GM12878 (cell line): ENCODE measurements at regions not wholly inside any gene's neighbourhood (a gene's known extent, or its start where the extent isn't known, plus 50 kb on each side); places are given as distances from the start of the nearest gene placed in this dataset.

Experiments
- ATAC-seq: fragments of 200-7000 bp; cut with Tn5 transposase; 3 replicates; pipeline ENCODE4 v1.9.1; 2020; ENCODE audit warnings: mild to moderate bottlenecking, moderate library complexity
- BruUV-seq: library from RNA; stranded (reverse); fragments of 400-500 nt; replicated peaks from 2 replicates; lab custom pipeline; 2021; lab: Mats Ljungman, UMichigan
- CTCF ChIA-PET: fragments of 300-600 bp; sonication (Branson Sonifier 250); formaldehyde crosslinking; extraction: SDS; loops from one replicate; lab custom pipeline; 2021; ENCODE audit warnings: inconsistent platforms; lab: Yijun Ruan, JAX
- POLR2A ChIA-PET: fragments of 350-600 bp; formaldehyde crosslinking; extraction: SDS; loops from one replicate; lab custom pipeline; 2021; ENCODE audit warnings: inconsistent platforms; lab: Charles Lee
- RAD21 ChIA-PET: fragments of 300-600 bp; sonication (Branson Sonifier 250); formaldehyde crosslinking; loops from one replicate; lab custom pipeline; 2023; ENCODE audit warnings: antibody characterized with exemption; ENCODE audit not compliant: unreplicated experiment; lab: Charles Lee
- SMC1A ChIA-PET: fragments of 300-600 bp; sonication (Branson Sonifier 250); formaldehyde crosslinking; loops from one replicate; lab custom pipeline; 2023; ENCODE audit not compliant: unreplicated experiment, uncharacterized antibody; lab: Charles Lee
- DNase-seq: peaks from one replicate; pipeline ENCODE4 v3.0.0-alpha.2; 2011; ENCODE audit warnings: low read depth, low spot score
- FAIRE-seq: peaks from 3 replicates; lab custom pipeline; 2011; peaks lifted over from hg19 to GRCh38; lab: Jason Lieb, UNC
- H2AFZ ChIP-seq: 2 replicates; pipeline ENCODE4 v1.6.0; 2011; ENCODE audit warnings: low read depth, low read length, control low read depth; ENCODE audit not compliant: control insufficient read depth
- H3K27ac ChIP-seq: 2 replicates; pipeline ENCODE4 v1.5.1; 2011; ENCODE audit warnings: control low read depth; ENCODE audit not compliant: control insufficient read depth, insufficient read depth
- H3K27me3 ChIP-seq, 2 experiments: replicated peaks in 1 of 2; 2 replicates each; pipeline versions ENCODE4 v1.6.0 to v1.6.1; 2011; ENCODE audit warnings: low read length in 1 of 2; ENCODE audit not compliant: control insufficient read depth in 2 of 2, insufficient read depth in 2 of 2
- H3K36me3 ChIP-seq, 2 experiments: 2 replicates each; pipeline ENCODE4 v1.5.1; 2011; ENCODE audit warnings: low read length in 1 of 2; ENCODE audit not compliant: control insufficient read depth in 2 of 2, insufficient read depth in 2 of 2
- H3K4me1 ChIP-seq: 2 replicates; pipeline ENCODE4 v1.6.1; 2011; ENCODE audit warnings: mild to moderate bottlenecking, low read length, moderate library complexity, mixed read lengths; ENCODE audit not compliant: control insufficient read depth, insufficient read depth
- H3K4me2 ChIP-seq: 2 replicates; pipeline ENCODE4 v1.6.0; 2011; ENCODE audit warnings: control low read depth; ENCODE audit not compliant: control insufficient read depth, insufficient read depth
- H3K4me3 ChIP-seq: fragments of 200-600 bp; sonication (generic); 2 replicates; pipeline ENCODE4 v1.5.1; 2016
- H3K79me2 ChIP-seq: 2 replicates; pipeline ENCODE4 v1.6.0; 2011; ENCODE audit warnings: low read length; ENCODE audit not compliant: control insufficient read depth, insufficient read depth
- H3K9ac ChIP-seq: 2 replicates; pipeline ENCODE4 v1.8.0; 2011; ENCODE audit warnings: low read length, control low read depth, mixed read lengths; ENCODE audit not compliant: control insufficient read depth, insufficient read depth
- H3K9me3 ChIP-seq: replicated peaks from 3 replicates; pipeline ENCODE4 v1.5.1; 2011; ENCODE audit warnings: mild to moderate bottlenecking, low read length; ENCODE audit not compliant: control insufficient read depth, insufficient read depth
- H4K20me1 ChIP-seq: 2 replicates; pipeline ENCODE4 v1.6.0; 2011; ENCODE audit not compliant: control insufficient read depth, insufficient read depth
- KLF5 ChIP-seq: fragments of 450-650 bp; IDR thresholded peaks from 2 replicates; pipeline ENCODE4 v1.6.1; 2014; ENCODE audit warnings: mild to moderate bottlenecking; ENCODE audit not compliant: partially characterized antibody
- RB1 ChIP-seq: fragments of 450-650 bp; formaldehyde crosslinking; IDR thresholded peaks from 2 replicates; pipeline ENCODE4 v1.6.1; 2017; ENCODE audit warnings: mild to moderate bottlenecking, borderline replicate concordance
- SREBF2 ChIP-seq: IDR thresholded peaks from 2 replicates; pipeline ENCODE4 v1.6.1; 2012; ENCODE audit warnings: mild to moderate bottlenecking, low read length
- ZBED1 ChIP-seq: IDR thresholded peaks from 2 replicates; pipeline ENCODE4 v1.6.1; 2016; ENCODE audit warnings: borderline replicate concordance
- WGBS: methylation state at CpG from one replicate; pipeline ENCODE4 v1.1.6; 2016; ENCODE audit warnings: low lambda C conversion rate; ENCODE audit not compliant: insufficient replicate concordance, insufficient coverage; ENCODE audit errors: missing lambda C conversion rate; 5-methylcytosine and 5-hydroxymethylcytosine counted together
- in situ Hi-C: fragments of 300-500 bp; cut with MboI; formaldehyde crosslinking; loops from 9 replicates; pipeline ENCODE4 v1.14.3; 2018; ENCODE audit warnings: mixed read lengths
- intact Hi-C: fragments of 100-400 bp; cut with micrococcal nuclease; formaldehyde crosslinking; loops from one replicate; pipeline ENCODE4 v1.14.2; 2022; ENCODE audit not compliant: unreplicated experiment
- TF ChIP-seq, protein P1 (sequence below): fragments of 450-650 bp; IDR thresholded peaks from 2 replicates; pipeline ENCODE4 v1.6.1; 2014; ENCODE audit warnings: mild to moderate bottlenecking
- TF ChIP-seq, protein P2 (sequence below): IDR thresholded peaks from 2 replicates; pipeline ENCODE4 v1.6.1; 2011; ENCODE audit warnings: borderline replicate concordance, low read depth, mild to moderate bottlenecking, moderate library complexity, mixed read lengths, low read length; ENCODE audit not compliant: insufficient read depth; ENCODE audit errors: extremely low read length
- TF ChIP-seq, protein P3 (sequence below): fragments of 450-650 bp; IDR thresholded peaks from 2 replicates; pipeline ENCODE4 v1.6.1; 2017; ENCODE audit warnings: mild to moderate bottlenecking
- TF ChIP-seq, protein P4 (sequence below): fragments of 450-650 bp; IDR thresholded peaks from 2 replicates; pipeline ENCODE4 v1.6.1; 2018; ENCODE audit warnings: borderline replicate concordance, mild to moderate bottlenecking; ENCODE audit not compliant: partially characterized antibody

DNA sequence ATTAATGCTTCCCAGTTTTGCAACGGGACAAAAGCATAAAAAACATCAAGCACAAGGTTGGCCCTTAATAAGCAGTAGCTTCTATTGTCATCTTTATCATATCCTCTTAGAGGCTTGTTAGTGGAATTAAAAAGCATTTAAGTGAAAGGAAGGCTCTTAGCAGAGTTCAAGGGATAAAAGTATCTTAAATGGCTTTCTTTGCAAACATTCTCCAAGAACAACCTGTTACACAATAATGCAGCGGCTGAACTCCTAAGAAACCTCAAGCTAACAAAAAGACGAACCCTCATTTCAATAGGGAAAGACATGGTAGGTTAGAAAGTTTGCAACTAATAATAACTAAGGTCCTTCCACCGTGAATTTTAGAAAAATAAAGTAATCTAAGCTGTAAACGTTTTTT lies 82.1 kb downstream of the MPP7 start:
- Histone ChIP-seq H2AFZ (no peak overlapping the region), H4K20me1 (no peaks in the 10 kb centered on the region), H3K27me3 (no peaks in the 10 kb centered on the region), H3K9me3 (no peaks in the 10 kb centered on the region), H3K4me2 (no peak overlapping the region), H3K79me2 (no peaks in the 10 kb centered on the region), H3K27ac (no peak overlapping the region), H3K36me3 (no peaks in the 10 kb centered on the region), H3K4me1 (no peaks in the 10 kb centered on the region), H3K4me3 (no peak overlapping the region), H3K9ac (no peak overlapping the region)
- DNase-seq: no peak
- ATAC-seq: no peak
- ChIA-PET CTCF (interaction anchor here (1.4 to 3.0 kb wide), 2 partner anchors 21 to 160 kb away, joined by 3 to 16 read pairs; no protein-coding TSS in a partner anchor), SMC1A (interaction anchor here (1.2 kb wide), 1 partner anchor 21 kb away, joined by 5 read pairs; no protein-coding TSS in a partner anchor), RAD21 (no interaction called here), POLR2A (no interaction called here)
- no peak for FAIRE-seq
- in situ Hi-C loops (no loop called here), intact Hi-C loops (no loop called here)
- WGBS: 11% methylated on average over 5 of the region's 5 CpGs
- BruUV-seq: no TSS peak
- TF ChIP-seq KLF5 (no peak), SREBF2 (no peak), ZBED1 (no peak), RB1 (no peak)
- TF ChIP-seq, protein P1, sequence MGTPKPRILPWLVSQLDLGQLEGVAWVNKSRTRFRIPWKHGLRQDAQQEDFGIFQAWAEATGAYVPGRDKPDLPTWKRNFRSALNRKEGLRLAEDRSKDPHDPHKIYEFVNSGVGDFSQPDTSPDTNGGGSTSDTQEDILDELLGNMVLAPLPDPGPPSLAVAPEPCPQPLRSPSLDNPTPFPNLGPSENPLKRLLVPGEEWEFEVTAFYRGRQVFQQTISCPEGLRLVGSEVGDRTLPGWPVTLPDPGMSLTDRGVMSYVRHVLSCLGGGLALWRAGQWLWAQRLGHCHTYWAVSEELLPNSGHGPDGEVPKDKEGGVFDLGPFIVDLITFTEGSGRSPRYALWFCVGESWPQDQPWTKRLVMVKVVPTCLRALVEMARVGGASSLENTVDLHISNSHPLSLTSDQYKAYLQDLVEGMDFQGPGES: no peak
- TF ChIP-seq, protein P2, sequence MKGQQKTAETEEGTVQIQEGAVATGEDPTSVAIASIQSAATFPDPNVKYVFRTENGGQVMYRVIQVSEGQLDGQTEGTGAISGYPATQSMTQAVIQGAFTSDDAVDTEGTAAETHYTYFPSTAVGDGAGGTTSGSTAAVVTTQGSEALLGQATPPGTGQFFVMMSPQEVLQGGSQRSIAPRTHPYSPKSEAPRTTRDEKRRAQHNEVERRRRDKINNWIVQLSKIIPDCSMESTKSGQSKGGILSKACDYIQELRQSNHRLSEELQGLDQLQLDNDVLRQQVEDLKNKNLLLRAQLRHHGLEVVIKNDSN: no peak
- TF ChIP-seq, protein P3, sequence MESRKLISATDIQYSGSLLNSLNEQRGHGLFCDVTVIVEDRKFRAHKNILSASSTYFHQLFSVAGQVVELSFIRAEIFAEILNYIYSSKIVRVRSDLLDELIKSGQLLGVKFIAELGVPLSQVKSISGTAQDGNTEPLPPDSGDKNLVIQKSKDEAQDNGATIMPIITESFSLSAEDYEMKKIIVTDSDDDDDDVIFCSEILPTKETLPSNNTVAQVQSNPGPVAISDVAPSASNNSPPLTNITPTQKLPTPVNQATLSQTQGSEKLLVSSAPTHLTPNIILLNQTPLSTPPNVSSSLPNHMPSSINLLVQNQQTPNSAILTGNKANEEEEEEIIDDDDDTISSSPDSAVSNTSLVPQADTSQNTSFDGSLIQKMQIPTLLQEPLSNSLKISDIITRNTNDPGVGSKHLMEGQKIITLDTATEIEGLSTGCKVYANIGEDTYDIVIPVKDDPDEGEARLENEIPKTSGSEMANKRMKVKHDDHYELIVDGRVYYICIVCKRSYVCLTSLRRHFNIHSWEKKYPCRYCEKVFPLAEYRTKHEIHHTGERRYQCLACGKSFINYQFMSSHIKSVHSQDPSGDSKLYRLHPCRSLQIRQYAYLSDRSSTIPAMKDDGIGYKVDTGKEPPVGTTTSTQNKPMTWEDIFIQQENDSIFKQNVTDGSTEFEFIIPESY: no peak
- TF ChIP-seq, protein P4, sequence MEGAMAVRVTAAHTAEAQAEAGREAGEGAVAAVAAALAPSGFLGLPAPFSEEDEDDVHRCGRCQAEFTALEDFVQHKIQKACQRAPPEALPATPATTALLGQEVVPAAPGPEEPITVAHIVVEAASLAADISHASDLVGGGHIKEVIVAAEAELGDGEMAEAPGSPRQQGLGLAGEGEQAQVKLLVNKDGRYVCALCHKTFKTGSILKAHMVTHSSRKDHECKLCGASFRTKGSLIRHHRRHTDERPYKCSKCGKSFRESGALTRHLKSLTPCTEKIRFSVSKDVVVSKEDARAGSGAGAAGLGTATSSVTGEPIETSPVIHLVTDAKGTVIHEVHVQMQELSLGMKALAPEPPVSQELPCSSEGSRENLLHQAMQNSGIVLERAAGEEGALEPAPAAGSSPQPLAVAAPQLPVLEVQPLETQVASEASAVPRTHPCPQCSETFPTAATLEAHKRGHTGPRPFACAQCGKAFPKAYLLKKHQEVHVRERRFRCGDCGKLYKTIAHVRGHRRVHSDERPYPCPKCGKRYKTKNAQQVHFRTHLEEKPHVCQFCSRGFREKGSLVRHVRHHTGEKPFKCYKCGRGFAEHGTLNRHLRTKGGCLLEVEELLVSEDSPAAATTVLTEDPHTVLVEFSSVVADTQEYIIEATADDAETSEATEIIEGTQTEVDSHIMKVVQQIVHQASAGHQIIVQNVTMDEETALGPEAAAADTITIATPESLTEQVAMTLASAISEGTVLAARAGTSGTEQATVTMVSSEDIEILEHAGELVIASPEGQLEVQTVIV: no peak
